ENCODE measurements at regions not wholly inside any gene's neighbourhood (a gene's known extent, or its start where the extent isn't known, plus 50 kb on each side); places are given as distances from the start of the nearest gene placed in this dataset.

GRCh38 chr1:30125021-30125820 lies 598.2 kb downstream of the MATN1 start:
- Histone ChIP-seq H3K27me3 (ENCODE audit: control insufficient read depth, insufficient read depth, low read length) (no peaks in the 10 kb centered on the region), H3K36me3 (ENCODE audit: control insufficient read depth, low read depth, low read length) (no peaks in the 10 kb centered on the region), H3K27ac (ENCODE audit: low read length) (no peak overlapping the region), H3K9ac (ENCODE audit: low read length) (no peak overlapping the region), H3K4me3 (ENCODE audit: low read length) (no peak overlapping the region), H3K4me1 (ENCODE audit: control insufficient read depth, low read depth, low read length) (no peaks in the 10 kb centered on the region), H3K9me3 (ENCODE audit: control insufficient read depth, low read depth, low read length) (no peaks in the 10 kb centered on the region)

GRCh38 chr1:30123896-30124295 lies 599.5 kb downstream of the MATN1 start:
- H3K27ac ChIP-seq (ENCODE audit: low read length), result no peak overlapping the region
- H3K4me1 ChIP-seq (ENCODE audit: control insufficient read depth, low read depth, low read length), result no peaks in the 10 kb centered on the region
- H3K27me3 ChIP-seq (ENCODE audit: control insufficient read depth, insufficient read depth, low read length), result no peaks in the 10 kb centered on the region
- H3K9me3 ChIP-seq (ENCODE audit: control insufficient read depth, low read depth, low read length), result no peaks in the 10 kb centered on the region
- no peak overlapping the region for H3K9ac ChIP-seq (ENCODE audit: low read length)
- H3K36me3 ChIP-seq (ENCODE audit: control insufficient read depth, low read depth, low read length), result no peaks in the 10 kb centered on the region
- H3K4me3 ChIP-seq (ENCODE audit: low read length), result no peak overlapping the region

- H3K9me3 ChIP-seq (ENCODE audit: control insufficient read depth, low read depth, low read length), result no peaks in the 10 kb centered on the region
- no peak overlapping the region for H3K9ac ChIP-seq (ENCODE audit: low read length)
- no peaks in the 10 kb centered on the region for H3K4me1 ChIP-seq (ENCODE audit: control insufficient read depth, low read depth, low read length)
These were observed 600.3 kb downstream of the MATN1 start for GRCh38 chr1:30123036-30123435.

GRCh38 chr1:30120245-30121000 lies 603.0 kb downstream of the MATN1 start:
- no peak overlapping the region for H3K27ac ChIP-seq (ENCODE audit: low read length)
- no peak overlapping the region for H3K9ac ChIP-seq (ENCODE audit: low read length)
- H3K9me3 ChIP-seq (ENCODE audit: control insufficient read depth, low read depth, low read length), result no peaks in the 10 kb centered on the region
- H3K36me3 ChIP-seq (ENCODE audit: control insufficient read depth, low read depth, low read length), result no peaks in the 10 kb centered on the region
- no peaks in the 10 kb centered on the region for H3K4me1 ChIP-seq (ENCODE audit: control insufficient read depth, low read depth, low read length)
- H3K27me3 ChIP-seq (ENCODE audit: control insufficient read depth, insufficient read depth, low read length), result no peaks in the 10 kb centered on the region
- no peak overlapping the region for H3K4me3 ChIP-seq (ENCODE audit: low read length)

More at GRCh38 chr1:30123036-30123435, 600.3 kb downstream of the MATN1 start:
- H3K27me3 ChIP-seq (ENCODE audit: control insufficient read depth, insufficient read depth, low read length), result no peaks in the 10 kb centered on the region
- H3K36me3 ChIP-seq (ENCODE audit: control insufficient read depth, low read depth, low read length), result no peaks in the 10 kb centered on the region
- H3K4me3 ChIP-seq (ENCODE audit: low read length), result no peak overlapping the region
- no peak overlapping the region for H3K27ac ChIP-seq (ENCODE audit: low read length)

GRCh38 chr1:30117685-30118084 lies 605.7 kb downstream of the MATN1 start:
- no peak overlapping the region for H3K4me3 ChIP-seq (ENCODE audit: low read length)
- H3K9me3 ChIP-seq (ENCODE audit: control insufficient read depth, low read depth, low read length), result no peaks in the 10 kb centered on the region
- H3K4me1 ChIP-seq (ENCODE audit: control insufficient read depth, low read depth, low read length), result no peaks in the 10 kb centered on the region
- H3K9ac ChIP-seq (ENCODE audit: low read length), result no peak overlapping the region
- H3K36me3 ChIP-seq (ENCODE audit: control insufficient read depth, low read depth, low read length), result no peaks in the 10 kb centered on the region
- no peak overlapping the region for H3K27ac ChIP-seq (ENCODE audit: low read length)
- no peaks in the 10 kb centered on the region for H3K27me3 ChIP-seq (ENCODE audit: control insufficient read depth, insufficient read depth, low read length)

- Histone ChIP-seq H3K4me3 (ENCODE audit: low read length) (no peak overlapping the region), H3K9me3 (ENCODE audit: control insufficient read depth, low read depth, low read length) (no peaks in the 10 kb centered on the region), H3K4me1 (ENCODE audit: control insufficient read depth, low read depth, low read length) (peaks cover 5% of the 10 kb centered on the region), H3K9ac (ENCODE audit: low read length) (no peak overlapping the region), H3K27me3 (ENCODE audit: control insufficient read depth, insufficient read depth, low read length) (peaks cover 5% of the 10 kb centered on the region), H3K27ac (ENCODE audit: low read length) (no peak overlapping the region), H3K36me3 (ENCODE audit: control insufficient read depth, low read depth, low read length) (no peaks in the 10 kb centered on the region)
These were observed 612.0 kb downstream of the MATN1 start for GRCh38 chr1:30111431-30111830.

GRCh38 chr1:30110846-30111245 lies 612.5 kb downstream of the MATN1 start:
- H3K9ac ChIP-seq (ENCODE audit: low read length), result no peak overlapping the region
- H3K27me3 ChIP-seq (ENCODE audit: control insufficient read depth, insufficient read depth, low read length), result peaks cover 5% of the 10 kb centered on the region
- H3K4me1 ChIP-seq (ENCODE audit: control insufficient read depth, low read depth, low read length), result peaks cover 5% of the 10 kb centered on the region
- H3K36me3 ChIP-seq (ENCODE audit: control insufficient read depth, low read depth, low read length), result no peaks in the 10 kb centered on the region
- H3K9me3 ChIP-seq (ENCODE audit: control insufficient read depth, low read depth, low read length), result no peaks in the 10 kb centered on the region
- H3K27ac ChIP-seq (ENCODE audit: low read length), result no peak overlapping the region
- H3K4me3 ChIP-seq (ENCODE audit: low read length), result no peak overlapping the region

GRCh38 chr1:30109853-30110252 lies 613.5 kb downstream of the MATN1 start:
- no peak overlapping the region for H3K4me3 ChIP-seq (ENCODE audit: low read length)

GRCh38 chr1:30108186-30108585 lies 615.2 kb downstream of the MATN1 start:
- Histone ChIP-seq H3K27me3 (ENCODE audit: control insufficient read depth, insufficient read depth, low read length) (peaks cover 5% of the 10 kb centered on the region), H3K9ac (ENCODE audit: low read length) (no peak overlapping the region), H3K27ac (ENCODE audit: low read length) (no peak overlapping the region), H3K36me3 (ENCODE audit: control insufficient read depth, low read depth, low read length) (no peaks in the 10 kb centered on the region), H3K4me3 (ENCODE audit: low read length) (no peak overlapping the region), H3K9me3 (ENCODE audit: control insufficient read depth, low read depth, low read length) (no peaks in the 10 kb centered on the region), H3K4me1 (ENCODE audit: control insufficient read depth, low read depth, low read length) (peaks cover 5% of the 10 kb centered on the region)

More at GRCh38 chr1:30109853-30110252, 613.5 kb downstream of the MATN1 start:
- Histone ChIP-seq H3K9ac (ENCODE audit: low read length) (no peak overlapping the region), H3K4me1 (ENCODE audit: control insufficient read depth, low read depth, low read length) (peaks cover 5% of the 10 kb centered on the region), H3K36me3 (ENCODE audit: control insufficient read depth, low read depth, low read length) (no peaks in the 10 kb centered on the region), H3K27ac (ENCODE audit: low read length) (no peak overlapping the region), H3K27me3 (ENCODE audit: control insufficient read depth, insufficient read depth, low read length) (peaks cover 5% of the 10 kb centered on the region), H3K9me3 (ENCODE audit: control insufficient read depth, low read depth, low read length) (no peaks in the 10 kb centered on the region)

- Histone ChIP-seq H3K4me1 (ENCODE audit: control insufficient read depth, low read depth, low read length) (peaks cover 5% of the 10 kb centered on the region), H3K27me3 (ENCODE audit: control insufficient read depth, insufficient read depth, low read length) (peaks cover 5% of the 10 kb centered on the region), H3K9me3 (ENCODE audit: control insufficient read depth, low read depth, low read length) (no peaks in the 10 kb centered on the region), H3K36me3 (ENCODE audit: control insufficient read depth, low read depth, low read length) (no peaks in the 10 kb centered on the region), H3K27ac (ENCODE audit: low read length) (no peak overlapping the region), H3K4me3 (ENCODE audit: low read length) (no peak overlapping the region), H3K9ac (ENCODE audit: low read length) (no peak overlapping the region)
These were observed 617.3 kb downstream of the MATN1 start for GRCh38 chr1:30106125-30106524.

GRCh38 chr1:30104551-30104950 lies 618.8 kb downstream of the MATN1 start:
- no peaks in the 10 kb centered on the region for H3K9me3 ChIP-seq (ENCODE audit: control insufficient read depth, low read depth, low read length)
- no peaks in the 10 kb centered on the region for H3K27me3 ChIP-seq (ENCODE audit: control insufficient read depth, insufficient read depth, low read length)
- H3K4me1 ChIP-seq (ENCODE audit: control insufficient read depth, low read depth, low read length), result no peaks in the 10 kb centered on the region
- no peak overlapping the region for H3K27ac ChIP-seq (ENCODE audit: low read length)
- no peak overlapping the region for H3K9ac ChIP-seq (ENCODE audit: low read length)
- no peak overlapping the region for H3K4me3 ChIP-seq (ENCODE audit: low read length)
- H3K36me3 ChIP-seq (ENCODE audit: control insufficient read depth, low read depth, low read length), result no peaks in the 10 kb centered on the region

Data from iPS-18a (cell line).